Stimulated activated naive B cell treated with anti-CD40 and anti-IgM and Interleukin-4, amounts not matched to agents 10 μg/mL and 1 μg/mL and 100 μg/mL, for 72 hours (primary cell): ENCODE measurements at regions not wholly inside any gene's neighbourhood (a gene's known extent, or its start where the extent isn't known, plus 50 kb on each side); places are given as distances from the start of the nearest gene placed in this dataset.

ENCODE experiments used
- ATAC-seq, 2 donors: fragments of 150-1000 bp; cut with Tn5 transposase; replicated peaks; 2 replicates each; pipeline ENCODE4 v1.10.0; 2021; ENCODE audit warnings: moderate library complexity in 1 of 2
- DNase-seq: peaks from one replicate; pipeline ENCODE4 v3.0.0; 2021
- H3K27ac Mint-ChIP-seq: one replicate; pipeline ENCODE4 v1.8.0; 2022; ENCODE audit warnings: mild to moderate bottlenecking, mixed read lengths
- H3K27me3 Mint-ChIP-seq, 2 donors: one replicate each; pipeline ENCODE4 v1.8.0; 2022; ENCODE audit warnings: mixed read lengths in 2 of 2
- H3K36me3 Mint-ChIP-seq, 2 donors: one replicate each; pipeline ENCODE4 v1.8.0; 2022; ENCODE audit warnings: mixed read lengths in 2 of 2, mild to moderate bottlenecking in 1 of 2
- H3K4me1 Mint-ChIP-seq, 2 donors: one replicate each; pipeline ENCODE4 v1.8.0; 2022; ENCODE audit warnings: mixed read lengths in 2 of 2, mild to moderate bottlenecking in 1 of 2
- H3K4me3 Mint-ChIP-seq, 2 donors: one replicate each; pipeline ENCODE4 v1.8.0; 2022; ENCODE audit warnings: mild to moderate bottlenecking in 2 of 2, mixed read lengths in 2 of 2, moderate library complexity in 1 of 2
- H3K9me3 Mint-ChIP-seq, 2 donors: one replicate each; pipeline ENCODE4 v1.8.0; 2022; ENCODE audit warnings: mixed read lengths in 2 of 2, mild to moderate bottlenecking in 1 of 2

- ATAC-seq (no peak), DNase-seq (no peak)
- no peak overlapping the region for H3K27ac Mint-ChIP-seq
- peaks cover 4 to 8% of the 10 kb centered on the region in 2 donors for H3K9me3 Mint-ChIP-seq
- H3K4me3 Mint-ChIP-seq: no peak overlapping the region
- H3K4me1 Mint-ChIP-seq: no peaks in the 10 kb centered on the region
- no peaks in the 10 kb centered on the region for H3K36me3 Mint-ChIP-seq
- no peaks in the 10 kb centered on the region for H3K27me3 Mint-ChIP-seq
Measured at GRCh38 chr6:54991761-54992330, 145.3 kb downstream of the FAM83B start.

GRCh38 chr6:54992789-54993188, 146.2 kb downstream of the FAM83B start:
- Mint-ChIP-seq H3K4me1 (no peaks in the 10 kb centered on the region), H3K27me3 (no peaks in the 10 kb centered on the region), H3K36me3 (no peaks in the 10 kb centered on the region), H3K27ac (no peak overlapping the region), H3K9me3 (peaks cover 1 to 4% of the 10 kb centered on the region in 2 donors), H3K4me3 (no peak overlapping the region)
- DNase-seq (no peak), ATAC-seq (no peak)

GRCh38 chr6:54993294-54993693, 146.7 kb downstream of the FAM83B start:
- DNase-seq: no peak
- no peak for ATAC-seq
- peaks cover 1 to 4% of the 10 kb centered on the region in 2 donors for H3K9me3 Mint-ChIP-seq
- no peak overlapping the region for H3K27ac Mint-ChIP-seq
- no peaks in the 10 kb centered on the region for H3K27me3 Mint-ChIP-seq
- no peaks in the 10 kb centered on the region for H3K36me3 Mint-ChIP-seq
- no peaks in the 10 kb centered on the region for H3K4me1 Mint-ChIP-seq
- H3K4me3 Mint-ChIP-seq: no peak overlapping the region

- H3K27ac Mint-ChIP-seq: no peak overlapping the region
- no peak for ATAC-seq
- H3K4me3 Mint-ChIP-seq: no peak overlapping the region
- no peak for DNase-seq
- H3K36me3 Mint-ChIP-seq: no peaks in the 10 kb centered on the region
- H3K9me3 Mint-ChIP-seq: peaks cover 1 to 4% of the 10 kb centered on the region in 2 donors
- H3K4me1 Mint-ChIP-seq: no peaks in the 10 kb centered on the region
- H3K27me3 Mint-ChIP-seq: no peaks in the 10 kb centered on the region
Measured at GRCh38 chr6:54993948-54994347, 147.4 kb downstream of the FAM83B start.

GRCh38 chr6:54998576-54998975, 152.0 kb downstream of the FAM83B start:
- DNase-seq (no peak), ATAC-seq (no peak)
- no peaks in the 10 kb centered on the region for H3K27me3 Mint-ChIP-seq
- H3K27ac Mint-ChIP-seq: no peak overlapping the region
- no peaks in the 10 kb centered on the region for H3K4me1 Mint-ChIP-seq
- H3K9me3 Mint-ChIP-seq: peaks cover under 1 to 3% of the 10 kb centered on the region in 2 donors
- no peaks in the 10 kb centered on the region for H3K36me3 Mint-ChIP-seq
- H3K4me3 Mint-ChIP-seq: no peak overlapping the region

GRCh38 chr6:55003719-55004430, 157.3 kb downstream of the FAM83B start:
- no peak for ATAC-seq
- Mint-ChIP-seq H3K27ac (no peak overlapping the region), H3K27me3 (no peaks in the 10 kb centered on the region), H3K36me3 (no peaks in the 10 kb centered on the region), H3K4me3 (no peak overlapping the region), H3K9me3 (peaks cover 3 to 5% of the 10 kb centered on the region in 2 donors), H3K4me1 (no peaks in the 10 kb centered on the region)
- DNase-seq: no peak

- H3K9me3 Mint-ChIP-seq: peaks cover 3 to 5% of the 10 kb centered on the region in 2 donors
- no peak for ATAC-seq
- H3K27ac Mint-ChIP-seq: no peak overlapping the region
- no peaks in the 10 kb centered on the region for H3K36me3 Mint-ChIP-seq
- no peak for DNase-seq
- no peaks in the 10 kb centered on the region for H3K4me1 Mint-ChIP-seq
- no peaks in the 10 kb centered on the region for H3K27me3 Mint-ChIP-seq
- no peak overlapping the region for H3K4me3 Mint-ChIP-seq
Measured at GRCh38 chr6:55009131-55009530, 162.6 kb downstream of the FAM83B start.

- H3K4me1 Mint-ChIP-seq: no peaks in the 10 kb centered on the region
- no peak overlapping the region for H3K4me3 Mint-ChIP-seq
- no peak overlapping the region for H3K27ac Mint-ChIP-seq
- H3K9me3 Mint-ChIP-seq: peaks cover under 1 to 5% of the 10 kb centered on the region in 2 donors
- DNase-seq (no peak), ATAC-seq (no peak)
- H3K36me3 Mint-ChIP-seq: no peaks in the 10 kb centered on the region
- no peaks in the 10 kb centered on the region for H3K27me3 Mint-ChIP-seq
Measured at GRCh38 chr6:55011034-55011433, 163.3 kb upstream of the HCRTR2 start.

GRCh38 chr6:55012454-55012853, 161.9 kb upstream of the HCRTR2 start:
- H3K27ac Mint-ChIP-seq: no peak overlapping the region
- H3K27me3 Mint-ChIP-seq: no peaks in the 10 kb centered on the region
- H3K36me3 Mint-ChIP-seq: no peaks in the 10 kb centered on the region
- H3K4me1 Mint-ChIP-seq: no peaks in the 10 kb centered on the region
- no peak overlapping the region for H3K4me3 Mint-ChIP-seq
- peaks cover 0 to 5% of the 10 kb centered on the region in 2 donors for H3K9me3 Mint-ChIP-seq
- no peak for ATAC-seq
- DNase-seq: no peak

- H3K4me3 Mint-ChIP-seq: no peak overlapping the region
- H3K4me1 Mint-ChIP-seq: no peaks in the 10 kb centered on the region
- ATAC-seq: no peak
- H3K36me3 Mint-ChIP-seq: no peaks in the 10 kb centered on the region
- H3K9me3 Mint-ChIP-seq: no peaks in the 10 kb centered on the region
- H3K27me3 Mint-ChIP-seq: no peaks in the 10 kb centered on the region
- no peak for DNase-seq
- no peak overlapping the region for H3K27ac Mint-ChIP-seq
Measured at GRCh38 chr6:55014321-55015088, 159.8 kb upstream of the HCRTR2 start.

GRCh38 chr6:55016261-55016660, 158.1 kb upstream of the HCRTR2 start:
- no peaks in the 10 kb centered on the region for H3K4me1 Mint-ChIP-seq
- DNase-seq (no peak), ATAC-seq (no peak)
- H3K27me3 Mint-ChIP-seq: no peaks in the 10 kb centered on the region
- H3K27ac Mint-ChIP-seq: no peak overlapping the region
- no peaks in the 10 kb centered on the region for H3K36me3 Mint-ChIP-seq
- H3K9me3 Mint-ChIP-seq: peaks cover 0 to 2% of the 10 kb centered on the region in 2 donors
- H3K4me3 Mint-ChIP-seq: no peak overlapping the region

- no peaks in the 10 kb centered on the region for H3K36me3 Mint-ChIP-seq
- H3K4me1 Mint-ChIP-seq: no peaks in the 10 kb centered on the region
- no peak overlapping the region for H3K27ac Mint-ChIP-seq
- no peaks in the 10 kb centered on the region for H3K27me3 Mint-ChIP-seq
- DNase-seq: no peak
- no peak overlapping the region for H3K4me3 Mint-ChIP-seq
- H3K9me3 Mint-ChIP-seq: peaks cover 0 to 2% of the 10 kb centered on the region in 2 donors
- no peak for ATAC-seq
Measured at GRCh38 chr6:55017555-55018300, 156.6 kb upstream of the HCRTR2 start.

GRCh38 chr6:55019591-55019990, 154.7 kb upstream of the HCRTR2 start:
- H3K4me1 Mint-ChIP-seq: peaks cover 0 to 9% of the 10 kb centered on the region in 2 donors
- ATAC-seq: no peak
- H3K27ac Mint-ChIP-seq: no peak overlapping the region

GRCh38 chr6:55023230-55023629, 151.1 kb upstream of the HCRTR2 start:
- Mint-ChIP-seq H3K4me1 (peaks cover 0 to 10% of the 10 kb centered on the region in 2 donors), H3K9me3 (peaks cover 0 to 6% of the 10 kb centered on the region in 2 donors), H3K27ac (no peak overlapping the region), H3K27me3 (no peaks in the 10 kb centered on the region), H3K36me3 (no peaks in the 10 kb centered on the region), H3K4me3 (no peak overlapping the region)
- DNase-seq (no peak), ATAC-seq (peak; percentile 88 to 91)

More at GRCh38 chr6:55019591-55019990, 154.7 kb upstream of the HCRTR2 start:
- Mint-ChIP-seq H3K27me3 (no peaks in the 10 kb centered on the region), H3K4me3 (no peak overlapping the region), H3K36me3 (no peaks in the 10 kb centered on the region), H3K9me3 (peaks cover 0 to 4% of the 10 kb centered on the region in 2 donors)
- no peak for DNase-seq
